ENCODE measurements at regions not wholly inside any gene's neighbourhood (a gene's known extent, or its start where the extent isn't known, plus 50 kb on each side); places are given as distances from the start of the nearest gene placed in this dataset.
A peak's percentile ranks its signal among the peaks of the same experiment; 100 is the strongest.

DNA sequence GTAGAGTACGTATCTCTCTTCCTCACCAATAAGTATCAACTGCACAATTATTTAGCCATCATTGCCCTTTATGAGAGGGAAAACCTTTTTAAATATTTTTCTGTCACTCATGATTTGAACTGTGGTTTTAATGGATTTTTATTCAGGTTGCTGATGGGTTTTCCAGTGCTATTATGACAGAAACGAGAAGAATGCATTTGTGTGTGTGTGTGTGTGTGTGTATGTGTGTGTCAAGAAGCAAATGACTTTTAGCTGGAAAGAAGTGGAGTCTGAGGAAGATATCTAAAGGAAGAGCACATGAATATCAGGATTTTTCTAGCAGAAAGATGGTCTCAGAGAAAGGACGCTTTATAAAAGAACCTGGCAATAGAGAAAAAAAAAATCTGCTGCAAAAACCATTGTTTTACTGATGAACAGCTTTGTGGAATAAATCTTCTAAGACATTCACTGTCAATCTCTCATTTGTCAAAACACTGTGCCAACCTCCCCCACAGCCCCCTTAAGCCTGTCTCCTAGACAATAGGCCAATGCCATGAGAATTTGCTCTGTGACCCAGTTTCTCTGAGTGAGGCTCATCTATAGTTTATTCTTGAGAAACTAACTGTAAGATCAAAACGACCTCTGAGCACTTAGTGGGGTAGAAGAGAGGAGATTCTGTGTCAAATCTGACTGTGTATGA, 417.7 kb downstream of the FLRT2 start:
- Histone ChIP-seq H3K4me2 (no peak overlapping the region), H3K4me1 (ENCODE audit: insufficient read depth) (no peaks in the 10 kb centered on the region), H3K9me3 (ENCODE audit: low read depth) (no peaks in the 10 kb centered on the region), H3K27ac (no peak overlapping the region), H3K27me3 (no peaks in the 10 kb centered on the region), H3K79me2 (no peaks in the 10 kb centered on the region), H3K36me3 (replicated peaks; ENCODE audit: insufficient read depth, low read depth) (no peaks in the 10 kb centered on the region), H3K9me2 (replicated peaks; ENCODE audit: insufficient read depth) (no peaks in the 10 kb centered on the region), H2AFZ (no peak overlapping the region), H3K4me3 (no peak overlapping the region), H4K20me1 (ENCODE audit: insufficient read depth, poor library complexity, severe bottlenecking) (no peaks in the 10 kb centered on the region)
- DNase-seq (ENCODE audit: low spot score), result no peak
- 81% methylated on average over 4 of the region's 4 CpGs for WGBS (ENCODE audit: low lambda C conversion rate, missing lambda C conversion rate)
- TF ChIP-seq EZH2 (IDR thresholded peaks at IDR 0.05; ENCODE audit: borderline replicate concordance) (no peak), EZH2phosphoT487 (IDR thresholded peaks at IDR 0.05; ENCODE audit: low read depth, severe bottlenecking, unreplicated experiment) (no peak)
- TF ChIP-seq, protein P1, sequence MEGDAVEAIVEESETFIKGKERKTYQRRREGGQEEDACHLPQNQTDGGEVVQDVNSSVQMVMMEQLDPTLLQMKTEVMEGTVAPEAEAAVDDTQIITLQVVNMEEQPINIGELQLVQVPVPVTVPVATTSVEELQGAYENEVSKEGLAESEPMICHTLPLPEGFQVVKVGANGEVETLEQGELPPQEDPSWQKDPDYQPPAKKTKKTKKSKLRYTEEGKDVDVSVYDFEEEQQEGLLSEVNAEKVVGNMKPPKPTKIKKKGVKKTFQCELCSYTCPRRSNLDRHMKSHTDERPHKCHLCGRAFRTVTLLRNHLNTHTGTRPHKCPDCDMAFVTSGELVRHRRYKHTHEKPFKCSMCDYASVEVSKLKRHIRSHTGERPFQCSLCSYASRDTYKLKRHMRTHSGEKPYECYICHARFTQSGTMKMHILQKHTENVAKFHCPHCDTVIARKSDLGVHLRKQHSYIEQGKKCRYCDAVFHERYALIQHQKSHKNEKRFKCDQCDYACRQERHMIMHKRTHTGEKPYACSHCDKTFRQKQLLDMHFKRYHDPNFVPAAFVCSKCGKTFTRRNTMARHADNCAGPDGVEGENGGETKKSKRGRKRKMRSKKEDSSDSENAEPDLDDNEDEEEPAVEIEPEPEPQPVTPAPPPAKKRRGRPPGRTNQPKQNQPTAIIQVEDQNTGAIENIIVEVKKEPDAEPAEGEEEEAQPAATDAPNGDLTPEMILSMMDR (IDR thresholded peaks at IDR 0.05; ENCODE audit: poor library complexity), result no peak

DNA sequence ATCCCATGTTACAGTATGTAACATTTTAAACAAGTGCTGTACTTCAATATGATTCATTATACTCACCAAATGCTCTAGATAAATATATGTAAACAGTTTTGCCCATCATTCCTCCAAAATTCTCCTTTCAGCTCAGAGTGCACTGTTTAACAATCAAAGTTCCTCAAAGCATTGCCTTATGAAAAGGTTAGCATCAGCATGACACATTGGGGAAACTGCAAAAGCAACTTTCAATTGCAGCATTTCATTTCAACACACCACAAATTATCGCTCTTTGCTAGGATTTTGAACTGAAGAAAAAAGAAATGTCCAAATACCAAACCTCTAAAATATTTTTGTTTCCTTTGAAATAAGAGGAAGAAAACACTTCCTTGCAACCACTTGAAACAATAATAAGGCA, 413.2 kb downstream of the FLRT2 start:
- H3K9me2 ChIP-seq (replicated peaks; ENCODE audit: insufficient read depth), result no peaks in the 10 kb centered on the region
- no peak overlapping the region for H3K4me3 ChIP-seq
- no peaks in the 10 kb centered on the region for H3K27me3 ChIP-seq
- H3K4me1 ChIP-seq (ENCODE audit: insufficient read depth), result no peaks in the 10 kb centered on the region
- no peaks in the 10 kb centered on the region for H3K79me2 ChIP-seq
- WGBS (ENCODE audit: low lambda C conversion rate, missing lambda C conversion rate), result 100% methylated on average over 1 of the region's 1 CpG
- H4K20me1 ChIP-seq (ENCODE audit: insufficient read depth, poor library complexity, severe bottlenecking), result no peaks in the 10 kb centered on the region
- H3K36me3 ChIP-seq (replicated peaks; ENCODE audit: insufficient read depth, low read depth), result no peaks in the 10 kb centered on the region
- TF ChIP-seq, protein P1 (IDR thresholded peaks at IDR 0.05; ENCODE audit: poor library complexity), result no peak
- TF ChIP-seq EZH2phosphoT487 (IDR thresholded peaks at IDR 0.05; ENCODE audit: low read depth, severe bottlenecking, unreplicated experiment) (no peak), EZH2 (IDR thresholded peaks at IDR 0.05; ENCODE audit: borderline replicate concordance) (no peak)
- H3K27ac ChIP-seq, result no peak overlapping the region
- H3K4me2 ChIP-seq, result no peak overlapping the region
- H3K9me3 ChIP-seq (ENCODE audit: low read depth), result no peaks in the 10 kb centered on the region
- no peak overlapping the region for H2AFZ ChIP-seq
- DNase-seq (ENCODE audit: low spot score), result no peak

DNA sequence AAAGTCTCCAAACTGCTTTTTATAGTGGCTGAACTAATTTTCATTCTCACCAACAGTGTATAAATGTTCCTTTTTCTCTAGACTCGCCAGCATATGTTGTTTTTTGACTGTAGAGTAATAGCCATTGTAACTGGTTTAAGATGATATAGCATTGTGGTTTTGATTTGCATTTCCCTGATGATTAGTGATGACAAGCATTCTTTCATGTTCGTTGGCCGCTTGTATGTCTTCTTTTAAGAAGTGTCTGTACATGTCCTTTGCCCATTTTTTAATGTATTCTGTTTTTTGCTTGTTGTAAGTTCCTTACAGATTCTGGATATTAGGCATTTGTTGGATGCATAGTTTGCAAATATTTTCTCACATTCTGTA, 404.9 kb downstream of the FLRT2 start:
- TF ChIP-seq EZH2phosphoT487 (IDR thresholded peaks at IDR 0.05; ENCODE audit: low read depth, severe bottlenecking, unreplicated experiment) (no peak), EZH2 (IDR thresholded peaks at IDR 0.05; ENCODE audit: borderline replicate concordance) (no peak)
- TF ChIP-seq, protein P1 (IDR thresholded peaks at IDR 0.05; ENCODE audit: poor library complexity), result no peak
- 91% methylated on average over 3 of the region's 3 CpGs for WGBS (ENCODE audit: low lambda C conversion rate, missing lambda C conversion rate)
- H3K4me3 ChIP-seq, result no peak overlapping the region
- H3K79me2 ChIP-seq, result no peaks in the 10 kb centered on the region
- H3K9me2 ChIP-seq (replicated peaks; ENCODE audit: insufficient read depth), result no peaks in the 10 kb centered on the region
- no peaks in the 10 kb centered on the region for H3K27me3 ChIP-seq
- no peaks in the 10 kb centered on the region for H3K4me1 ChIP-seq (ENCODE audit: insufficient read depth)
- H4K20me1 ChIP-seq (ENCODE audit: insufficient read depth, poor library complexity, severe bottlenecking), result no peaks in the 10 kb centered on the region
- H3K9me3 ChIP-seq (ENCODE audit: low read depth), result no peaks in the 10 kb centered on the region
- H3K4me2 ChIP-seq, result peak overlapping the region; percentile 42
- no peak overlapping the region for H3K27ac ChIP-seq
- DNase-seq (ENCODE audit: low spot score), result no peak
- H3K36me3 ChIP-seq (replicated peaks; ENCODE audit: insufficient read depth, low read depth), result no peaks in the 10 kb centered on the region
- H2AFZ ChIP-seq, result peak overlapping the region; percentile 15

Measured in hepatocyte (in vitro differentiated cells).